Karpas-422 (cell line): ENCODE measurements at regions not wholly inside any gene's neighbourhood (a gene's known extent, or its start where the extent isn't known, plus 50 kb on each side); places are given as distances from the start of the nearest gene placed in this dataset.
A peak's percentile ranks its signal among the peaks of the same experiment; 100 is the strongest.
"Not testable (repeated sequence)": the region's sequence is repeated elsewhere in the genome, so short reads cannot be mapped to it uniquely, and the experiment has no call there.

Source experiments
- DNase-seq: peaks from one replicate; pipeline ENCODE4 v3.0.0-alpha.2; 2015
- H2AFZ ChIP-seq: fragments of 200-600 bp; sonication (generic); 2 replicates; pipeline ENCODE4 v1.6.1; 2014; ENCODE audit warnings: antibody characterized with exemption, low read length, mixed read lengths
- H3K27ac ChIP-seq: fragments of 200-600 bp; sonication (generic); 2 replicates; pipeline ENCODE4 v1.5.1; 2014; ENCODE audit warnings: mild to moderate bottlenecking, low read length, moderate library complexity
- H3K27me3 ChIP-seq: fragments of 200-600 bp; sonication (generic); 2 replicates; pipeline ENCODE4 v1.6.1; 2014; ENCODE audit warnings: low read length, mixed read lengths
- H3K36me3 ChIP-seq: fragments of 200-600 bp; sonication (generic); 2 replicates; pipeline ENCODE4 v1.6.1; 2014; ENCODE audit warnings: low read length, mixed read lengths; ENCODE audit not compliant: insufficient read depth
- H3K4me1 ChIP-seq: fragments of 200-600 bp; sonication (generic); 2 replicates; pipeline ENCODE4 v1.6.1; 2014; ENCODE audit warnings: mild to moderate bottlenecking, low read length, mixed read lengths
- H3K4me2 ChIP-seq: fragments of 200-600 bp; sonication (generic); 2 replicates; pipeline ENCODE4 v1.6.1; 2014; ENCODE audit warnings: low read length, low read depth, mild to moderate bottlenecking; ENCODE audit not compliant: poor library complexity, severe bottlenecking
- H3K4me3 ChIP-seq: fragments of 200-600 bp; sonication (generic); 2 replicates; pipeline ENCODE4 v1.5.1; 2014; ENCODE audit warnings: mild to moderate bottlenecking, antibody characterized with exemption, low read length, mixed read lengths
- H3K79me2 ChIP-seq: fragments of 200-600 bp; sonication (generic); 2 replicates; pipeline ENCODE4 v1.6.1; 2014; ENCODE audit warnings: mild to moderate bottlenecking, low read length, mixed read lengths
- H3K9ac ChIP-seq: fragments of 200-600 bp; sonication (generic); 2 replicates; pipeline ENCODE4 v1.6.0; 2014; ENCODE audit warnings: low read length
- H3K9me2 ChIP-seq: fragments of 200-600 bp; sonication (generic), shearing (Covaris generic); replicated peaks from 2 replicates; pipeline ENCODE4 v1.6.0; 2014; ENCODE audit warnings: mild to moderate bottlenecking, low read length, moderate library complexity; ENCODE audit not compliant: insufficient read depth
- H3K9me3 ChIP-seq: fragments of 300-700, 200-600 bp; sonication (generic); 2 replicates; pipeline ENCODE4 v1.6.1; 2014; ENCODE audit warnings: low read length, mixed read lengths
- H4K20me1 ChIP-seq: fragments of 200-600 bp; sonication (generic); 2 replicates; pipeline ENCODE4 v1.6.1; 2014; ENCODE audit warnings: mild to moderate bottlenecking, antibody characterized with exemption, low read length, low read depth; ENCODE audit not compliant: insufficient read depth

- no peak for DNase-seq
- H3K27ac ChIP-seq, result no peak overlapping the region
- 0 out of 2 replicates have a peak overlapping the region, but pooled peaks have one; percentile 39 for H2AFZ ChIP-seq
These were observed 475.8 kb upstream of the PCDH20 start for GRCh38 chr13:61891401-61891800.

GRCh38 chr13:61884830-61885229 is 469.2 kb upstream of the PCDH20 start:
- H3K9me3 ChIP-seq, result no peaks in the 10 kb centered on the region
- no peak overlapping the region for H2AFZ ChIP-seq
- no peaks in the 10 kb centered on the region for H3K79me2 ChIP-seq
- no peak overlapping the region for H3K9ac ChIP-seq
- no peaks in the 10 kb centered on the region for H4K20me1 ChIP-seq
- no peaks in the 10 kb centered on the region for H3K27me3 ChIP-seq
- H3K9me2 ChIP-seq, result no peaks in the 10 kb centered on the region
- H3K4me3 ChIP-seq, result no peak overlapping the region
- H3K36me3 ChIP-seq, result no peaks in the 10 kb centered on the region
- no peak overlapping the region for H3K27ac ChIP-seq
- H3K4me1 ChIP-seq, result no peaks in the 10 kb centered on the region
- H3K4me2 ChIP-seq, result no peak overlapping the region
- no peak for DNase-seq

More at GRCh38 chr13:61891401-61891800, 475.8 kb upstream of the PCDH20 start:
- no peaks in the 10 kb centered on the region for H4K20me1 ChIP-seq
- H3K9me3 ChIP-seq, result no peaks in the 10 kb centered on the region
- H3K79me2 ChIP-seq, result no peaks in the 10 kb centered on the region
- H3K27me3 ChIP-seq, result no peaks in the 10 kb centered on the region
- H3K4me2 ChIP-seq, result no peak overlapping the region
- H3K4me1 ChIP-seq, result no peaks in the 10 kb centered on the region
- no peak overlapping the region for H3K4me3 ChIP-seq
- no peak overlapping the region for H3K9ac ChIP-seq
- H3K9me2 ChIP-seq, result no peaks in the 10 kb centered on the region
- H3K36me3 ChIP-seq, result no peaks in the 10 kb centered on the region

- Histone ChIP-seq H3K4me3 (no peak overlapping the region), H3K4me2 (no peak overlapping the region), H3K9me3 (peaks cover 11% of the 10 kb centered on the region; the same call in 1 of the 2 replicates), H3K27me3 (no peaks in the 10 kb centered on the region), H3K4me1 (no peaks in the 10 kb centered on the region), H3K9ac (no peak overlapping the region), H3K27ac (no peak overlapping the region), H3K9me2 (no peaks in the 10 kb centered on the region), H3K36me3 (no peaks in the 10 kb centered on the region), H2AFZ (no peak overlapping the region; the same call in 1 of the 2 replicates), H4K20me1 (no peaks in the 10 kb centered on the region), H3K79me2 (no peaks in the 10 kb centered on the region)
- peak; percentile 84 for DNase-seq
These were observed 465.1 kb upstream of the PCDH20 start for GRCh38 chr13:61880578-61881283.

GRCh38 chr13:61878565-61878964 is 462.9 kb upstream of the PCDH20 start:
- not testable (repeated sequence) for H3K9ac ChIP-seq, H3K9me2 ChIP-seq, H2AFZ ChIP-seq, H3K36me3 ChIP-seq, H3K4me2 ChIP-seq, H3K27ac ChIP-seq, H4K20me1 ChIP-seq, DNase-seq, H3K27me3 ChIP-seq, H3K4me3 ChIP-seq, H3K79me2 ChIP-seq, H3K4me1 ChIP-seq
- H3K9me3 ChIP-seq, result peaks cover 20% of the 10 kb centered on the region; the same call in 1 of the 2 replicates

- H3K27ac ChIP-seq, result no peak overlapping the region
- H3K36me3 ChIP-seq, result no peaks in the 10 kb centered on the region
These were observed 459.4 kb upstream of the PCDH20 start for GRCh38 chr13:61874970-61875579.

GRCh38 chr13:61873717-61874116 is 458.1 kb upstream of the PCDH20 start:
- H4K20me1 ChIP-seq, result no peaks in the 10 kb centered on the region
- H3K36me3 ChIP-seq, result no peaks in the 10 kb centered on the region
- H3K9me2 ChIP-seq, result no peaks in the 10 kb centered on the region
- H3K27me3 ChIP-seq, result no peaks in the 10 kb centered on the region
- no peak overlapping the region for H2AFZ ChIP-seq
- H3K9ac ChIP-seq, result no peak overlapping the region
- no peak overlapping the region for H3K27ac ChIP-seq
- no peak overlapping the region for H3K4me3 ChIP-seq
- no peaks in the 10 kb centered on the region for H3K4me1 ChIP-seq
- no peak for DNase-seq
- no peak overlapping the region for H3K4me2 ChIP-seq
- H3K9me3 ChIP-seq, result peaks cover 19% of the 10 kb centered on the region; the same call in 1 of the 2 replicates
- no peaks in the 10 kb centered on the region for H3K79me2 ChIP-seq

More at GRCh38 chr13:61874970-61875579, 459.4 kb upstream of the PCDH20 start:
- H4K20me1 ChIP-seq, result no peaks in the 10 kb centered on the region
- no peaks in the 10 kb centered on the region for H3K79me2 ChIP-seq
- H3K9ac ChIP-seq, result no peak overlapping the region
- no peaks in the 10 kb centered on the region for H3K4me1 ChIP-seq
- H3K4me2 ChIP-seq, result no peak overlapping the region
- no peaks in the 10 kb centered on the region for H3K27me3 ChIP-seq
- H3K9me2 ChIP-seq, result no peaks in the 10 kb centered on the region
- H3K4me3 ChIP-seq, result no peak overlapping the region
- peaks cover 20% of the 10 kb centered on the region; the same call in 1 of the 2 replicates for H3K9me3 ChIP-seq
- H2AFZ ChIP-seq, result no peak overlapping the region
- no peak for DNase-seq

- Histone ChIP-seq H3K9me3 (no peaks in the 10 kb centered on the region), H3K36me3 (no peaks in the 10 kb centered on the region), H3K4me1 (no peaks in the 10 kb centered on the region), H3K9me2 (no peaks in the 10 kb centered on the region), H3K4me2 (no peak overlapping the region), H3K27ac (no peak overlapping the region), H3K9ac (no peak overlapping the region), H3K79me2 (no peaks in the 10 kb centered on the region), H4K20me1 (no peaks in the 10 kb centered on the region), H3K27me3 (no peaks in the 10 kb centered on the region), H2AFZ (no peak overlapping the region), H3K4me3 (no peak overlapping the region)
- DNase-seq, result no peak
These were observed 441.5 kb upstream of the PCDH20 start for GRCh38 chr13:61857198-61857597.

- Histone ChIP-seq H3K9me3 (no peaks in the 10 kb centered on the region), H3K9me2 (no peaks in the 10 kb centered on the region), H3K27ac (no peak overlapping the region), H3K4me3 (no peak overlapping the region), H3K27me3 (no peaks in the 10 kb centered on the region), H3K4me1 (no peaks in the 10 kb centered on the region), H4K20me1 (no peaks in the 10 kb centered on the region), H2AFZ (0 out of 2 replicates have a peak overlapping the region, but pooled peaks have one; percentile 10), H3K4me2 (no peak overlapping the region), H3K9ac (no peak overlapping the region), H3K79me2 (no peaks in the 10 kb centered on the region), H3K36me3 (no peaks in the 10 kb centered on the region)
- no peak for DNase-seq
These were observed 436.5 kb upstream of the PCDH20 start for GRCh38 chr13:61852116-61852619.
